RPMI8226 (cell line): ENCODE measurements at regions not wholly inside any gene's neighbourhood (a gene's known extent, or its start where the extent isn't known, plus 50 kb on each side); places are given as distances from the start of the nearest gene placed in this dataset.

Experiments used
- DNase-seq: peaks from one replicate; pipeline ENCODE4 v3.0.0-alpha.2; 2015

DNA sequence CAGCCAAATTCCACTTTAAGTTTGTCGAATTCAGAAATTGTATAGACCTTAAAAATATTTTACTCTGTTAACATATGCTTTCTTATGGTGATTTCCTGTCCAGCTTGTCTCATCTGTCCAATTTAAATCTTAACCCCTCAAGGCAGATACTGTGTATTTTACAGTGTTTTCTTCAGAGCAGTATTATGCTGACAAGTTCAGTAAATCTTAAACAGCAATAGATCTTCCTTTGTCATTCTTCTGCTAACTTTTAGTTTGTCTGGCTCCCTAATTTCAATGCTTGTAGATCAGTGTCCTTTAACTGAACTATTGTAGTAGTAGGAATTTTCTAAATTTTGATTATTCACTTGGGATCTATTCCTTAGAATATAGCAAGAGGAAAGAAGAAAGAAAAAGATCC lies 52.8 kb upstream of the MEIS1 start:
- no peak for DNase-seq

DNA sequence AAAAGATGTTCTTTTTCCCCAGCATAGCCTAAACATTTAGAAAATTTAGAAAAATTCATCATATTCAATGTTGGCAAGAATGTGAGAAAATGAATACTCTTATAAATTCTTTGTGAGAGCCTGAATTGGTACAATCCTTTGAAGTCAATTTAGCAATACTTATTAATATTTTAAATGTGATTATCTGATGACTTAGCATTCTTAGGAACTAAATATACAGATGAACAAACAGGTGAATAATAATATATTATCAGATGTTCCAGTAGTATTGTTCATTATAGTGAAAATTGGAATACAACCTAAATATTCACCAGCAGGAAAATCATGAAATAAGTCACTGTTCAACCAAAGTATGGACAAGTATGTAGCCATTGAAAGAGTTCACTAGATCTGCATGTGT lies 55.5 kb upstream of the MEIS1 start:
- DNase-seq = no peak

DNA sequence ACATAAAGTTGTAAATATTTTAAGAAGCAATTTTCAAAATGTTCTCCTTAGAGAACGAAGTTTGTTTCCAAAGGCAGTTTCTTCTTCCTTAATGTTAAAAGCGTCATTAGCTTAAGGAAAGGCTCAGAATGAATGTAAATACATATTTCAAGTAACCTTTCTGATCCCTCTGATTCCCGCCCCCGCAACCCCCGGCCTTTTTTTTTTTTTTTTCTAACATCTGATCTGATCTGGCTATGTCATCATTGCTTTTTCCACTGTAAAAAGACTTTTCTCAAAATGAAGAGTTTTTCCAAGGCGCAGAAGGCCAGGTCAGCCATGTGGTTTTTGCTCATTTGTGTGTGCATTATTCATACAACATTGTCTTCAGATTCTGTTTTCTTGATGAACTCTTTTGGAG lies 57.1 kb upstream of the MEIS1 start:
- no peak for DNase-seq

DNA sequence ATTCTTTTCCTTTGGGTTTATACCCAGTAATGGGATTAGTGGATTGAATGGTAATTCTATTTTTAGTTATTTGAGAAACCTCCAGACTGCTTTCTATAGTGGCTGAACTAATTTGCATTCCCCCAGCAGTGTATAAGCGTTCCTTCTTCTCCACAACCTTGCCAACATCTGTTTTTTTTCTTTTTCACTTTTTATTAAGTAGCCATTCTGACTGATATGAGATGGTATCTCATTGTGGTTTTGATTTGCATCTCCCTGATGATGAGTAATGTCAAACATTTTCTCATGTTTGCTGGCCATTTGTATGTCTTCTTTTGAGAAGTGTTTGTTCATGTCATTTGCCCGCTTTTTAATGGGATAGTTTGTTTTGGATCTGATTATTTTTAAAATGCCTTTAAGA lies 64.1 kb upstream of the MEIS1 start:
- no peak for DNase-seq

DNA sequence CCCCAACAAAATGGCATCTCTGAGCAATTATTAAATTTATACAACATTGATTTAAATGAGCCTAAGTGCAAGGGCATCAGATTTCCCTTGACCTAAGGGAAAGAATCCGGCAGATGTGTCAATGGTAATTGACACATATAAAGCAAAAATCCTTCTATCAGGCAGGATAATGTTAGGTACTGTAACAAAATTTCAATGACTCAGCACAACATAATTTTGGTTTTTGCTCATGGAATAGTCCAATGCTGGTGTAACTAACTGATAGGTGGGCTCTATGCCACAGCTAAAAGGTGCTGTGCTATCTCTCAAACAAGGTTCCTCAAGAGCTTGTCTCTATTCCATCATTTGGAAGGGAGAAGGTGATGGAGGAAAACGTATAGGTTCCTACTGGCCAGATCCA lies 68.3 kb upstream of the MEIS1 start:
- DNase-seq = no peak

DNA sequence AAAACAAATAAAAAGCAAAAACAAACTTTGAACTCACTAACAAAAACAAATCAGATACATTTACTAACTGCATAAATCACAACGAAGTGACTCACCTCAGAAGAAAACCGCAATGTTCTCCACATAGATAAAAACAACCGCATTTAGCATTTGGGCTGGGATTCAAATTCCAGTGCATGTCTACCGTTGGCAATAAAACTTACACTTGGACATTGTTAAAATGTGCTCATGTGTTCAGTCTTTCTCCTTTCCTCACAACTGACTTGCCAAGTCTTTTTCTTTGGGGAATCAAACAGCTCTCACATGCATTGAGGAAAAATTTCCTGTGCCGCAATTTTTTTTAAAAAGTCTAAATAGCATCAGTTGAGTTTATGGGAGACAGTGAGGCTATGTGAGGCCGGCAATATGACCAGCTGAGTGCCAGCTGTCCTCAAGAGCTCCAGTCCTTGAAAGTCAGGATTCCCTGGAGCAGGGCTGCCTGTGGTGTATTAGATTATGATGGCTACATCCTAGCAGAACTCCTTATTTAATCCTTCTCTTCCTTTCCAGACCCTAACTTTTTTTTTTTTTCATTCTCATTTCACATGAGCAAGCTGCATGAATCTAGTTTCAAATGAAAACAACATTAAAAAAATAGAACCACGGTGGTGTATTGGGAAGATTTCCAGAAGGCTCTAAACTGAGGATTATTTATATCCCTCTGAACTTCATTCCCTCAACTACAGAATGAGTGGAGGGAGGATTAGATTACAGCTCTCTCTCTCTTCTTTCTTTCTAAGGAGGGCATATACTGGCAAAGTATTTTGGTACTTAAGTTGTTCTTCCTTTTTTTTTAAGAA lies 70.2 kb upstream of the MEIS1 start:
- DNase-seq = no peak

DNA sequence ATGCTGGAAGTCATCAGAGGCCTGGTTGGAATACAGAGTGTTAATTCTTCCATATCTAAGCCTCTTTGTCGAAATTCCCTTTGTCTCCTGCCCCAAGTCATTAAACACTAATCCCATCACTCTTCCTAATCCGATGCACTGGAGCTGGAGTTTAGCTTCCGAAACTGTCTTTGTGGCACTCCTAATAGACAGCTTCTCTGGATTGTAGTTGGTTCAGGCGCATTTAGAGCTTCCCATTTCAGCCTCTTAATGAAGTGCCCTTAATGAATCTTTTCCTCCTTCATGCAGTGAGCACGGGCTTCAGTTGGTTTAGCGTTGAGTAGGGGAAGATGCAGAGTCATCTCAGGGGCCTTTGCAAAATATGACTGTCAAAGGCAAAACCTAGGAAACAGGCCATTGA lies 72.2 kb upstream of the MEIS1 start:
- DNase-seq = no peak

DNA sequence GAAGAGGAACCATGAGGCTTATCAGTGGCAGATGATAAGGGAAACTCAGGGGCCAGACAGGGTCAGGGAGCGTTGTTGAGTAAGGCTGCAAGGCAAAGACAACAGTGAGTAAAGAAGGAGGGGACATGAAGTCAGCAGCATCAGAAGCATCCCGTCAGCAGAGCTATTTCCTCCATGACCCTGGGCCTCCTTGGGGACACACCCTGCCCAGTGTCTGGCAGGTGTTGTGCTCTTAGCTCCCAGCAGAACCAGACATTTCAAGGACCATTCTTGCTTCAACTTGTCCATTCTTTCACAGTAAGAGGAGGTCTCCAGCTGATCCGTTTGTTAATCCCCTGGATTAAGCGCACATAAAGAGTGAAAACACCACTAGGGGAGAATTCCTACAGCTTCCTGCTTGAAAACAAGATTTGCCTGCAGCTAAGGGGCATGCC lies 88.7 kb upstream of the MEIS1 start:
- no peak for DNase-seq

DNA sequence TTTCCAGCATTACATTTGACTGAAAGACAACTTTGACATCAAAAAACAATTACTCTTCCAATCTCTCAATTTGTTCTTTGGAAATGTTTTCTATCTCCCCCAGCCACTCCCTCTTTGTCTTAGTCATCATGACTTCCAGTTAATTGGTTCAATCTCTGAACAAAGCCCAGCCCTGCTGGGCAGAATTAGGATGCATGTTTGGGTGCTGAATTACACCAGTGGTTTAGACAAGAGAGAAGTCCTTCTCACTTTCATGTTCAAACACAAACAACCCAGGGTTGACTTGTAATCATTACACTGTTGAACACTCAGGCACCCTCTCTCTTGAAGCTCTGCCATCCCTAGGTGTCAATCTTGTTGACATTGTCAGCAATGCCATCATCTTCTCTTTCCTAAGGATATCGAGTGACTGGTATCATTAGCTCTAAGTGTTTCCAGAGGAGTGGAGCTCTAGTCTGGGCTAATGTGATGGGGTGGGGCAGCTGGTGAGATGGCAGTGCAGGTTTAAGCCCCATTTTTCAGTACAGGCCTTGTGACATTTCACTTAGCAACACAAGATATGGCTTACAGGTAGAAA lies 90.8 kb upstream of the MEIS1 start:
- no peak for DNase-seq

DNA sequence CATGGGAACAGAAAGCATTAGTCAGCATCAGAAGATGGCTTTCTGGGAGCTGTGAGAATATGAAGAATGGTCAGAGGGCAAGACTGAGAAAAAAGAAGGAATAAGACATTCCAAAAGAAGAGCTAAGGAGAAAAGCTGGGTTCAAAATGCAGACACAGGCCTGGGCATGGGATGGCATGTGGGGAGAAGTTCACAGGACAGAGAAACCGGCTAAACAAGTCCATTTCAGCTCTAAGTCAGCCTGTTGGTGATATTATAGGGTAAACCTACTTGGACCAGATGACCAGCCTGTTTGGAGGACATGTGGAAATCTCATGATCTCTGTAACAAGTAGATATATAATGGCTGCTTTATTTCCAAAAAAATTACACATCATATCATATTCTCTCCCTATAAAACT lies 91.7 kb upstream of the MEIS1 start:
- no peak for DNase-seq

DNA sequence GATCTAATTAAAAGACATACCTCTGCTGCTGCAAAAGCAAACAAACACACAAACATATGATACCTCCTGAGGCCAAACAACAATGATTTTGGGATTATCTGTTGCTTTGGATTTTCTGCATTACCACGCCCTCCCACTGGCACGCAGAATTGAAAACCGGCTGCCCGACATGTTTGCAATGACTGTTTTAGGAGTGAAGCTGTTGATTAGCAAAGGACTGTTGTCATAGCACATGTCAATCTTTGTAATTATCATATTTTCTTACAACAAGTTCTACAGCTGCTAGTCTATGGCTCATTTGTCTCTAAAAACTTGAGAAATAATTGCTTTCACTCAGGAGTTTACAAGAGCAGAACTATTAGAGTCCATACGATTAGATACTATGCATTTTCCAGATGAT lies 94.4 kb upstream of the MEIS1 start:
- DNase-seq = no peak

DNA sequence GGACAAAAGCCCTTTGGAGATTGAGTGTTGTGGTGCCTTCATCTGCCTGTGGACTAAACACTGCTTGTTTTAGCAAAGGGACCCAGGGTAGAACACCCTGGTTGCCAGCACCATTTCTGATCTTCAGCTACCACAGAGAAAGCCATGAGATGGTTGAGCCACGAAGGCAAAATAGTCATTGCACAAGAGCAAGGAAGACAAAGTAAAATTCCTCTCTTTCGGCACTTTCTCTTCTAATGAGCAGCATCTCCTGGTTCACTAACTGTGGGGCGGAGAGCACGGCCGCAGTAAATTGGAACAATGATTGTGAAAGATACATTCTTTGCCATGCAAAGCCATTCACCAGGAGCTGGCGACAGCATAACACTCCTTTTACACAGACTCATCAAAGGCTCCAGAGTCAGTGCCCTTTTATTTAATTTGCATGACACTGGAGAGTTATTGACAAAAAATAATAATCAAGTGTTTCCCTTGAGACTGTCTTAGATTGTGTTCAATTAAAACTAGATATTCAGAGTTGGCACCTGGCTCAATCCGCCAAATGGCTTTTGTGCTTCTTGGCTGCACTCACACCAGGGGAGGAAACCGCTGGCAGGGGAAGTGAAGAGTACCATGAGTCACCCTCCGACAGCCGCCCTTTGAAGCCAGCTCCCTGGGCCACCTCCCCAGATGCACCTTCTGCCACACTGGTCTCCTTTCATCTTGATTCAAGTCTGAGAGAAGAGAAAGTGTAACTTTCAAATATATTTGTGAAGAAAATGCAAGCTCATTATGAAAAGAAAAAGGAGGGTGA lies 100.5 kb upstream of the MEIS1 start:
- peak; percentile 71 for DNase-seq

DNA sequence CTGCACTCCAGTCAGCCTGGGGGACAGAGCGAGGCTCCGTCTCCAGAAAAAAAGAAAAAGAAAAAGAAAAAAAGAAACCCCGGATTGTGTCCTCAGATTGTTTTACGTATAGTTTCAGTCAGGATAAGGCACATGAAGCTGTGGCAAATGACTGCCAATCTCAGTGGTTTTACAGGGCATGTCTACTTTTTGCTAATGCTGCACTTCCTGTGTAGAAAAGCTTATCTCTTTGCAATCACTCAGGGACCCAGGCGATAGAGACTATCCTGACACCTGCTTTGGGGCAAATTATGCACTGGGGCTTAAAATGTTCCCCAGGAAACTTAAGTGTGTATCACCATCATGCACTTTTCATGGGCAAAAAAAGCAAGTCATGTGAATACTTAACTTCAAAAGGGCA lies 103.7 kb upstream of the MEIS1 start:
- peak; percentile 36 for DNase-seq

DNA sequence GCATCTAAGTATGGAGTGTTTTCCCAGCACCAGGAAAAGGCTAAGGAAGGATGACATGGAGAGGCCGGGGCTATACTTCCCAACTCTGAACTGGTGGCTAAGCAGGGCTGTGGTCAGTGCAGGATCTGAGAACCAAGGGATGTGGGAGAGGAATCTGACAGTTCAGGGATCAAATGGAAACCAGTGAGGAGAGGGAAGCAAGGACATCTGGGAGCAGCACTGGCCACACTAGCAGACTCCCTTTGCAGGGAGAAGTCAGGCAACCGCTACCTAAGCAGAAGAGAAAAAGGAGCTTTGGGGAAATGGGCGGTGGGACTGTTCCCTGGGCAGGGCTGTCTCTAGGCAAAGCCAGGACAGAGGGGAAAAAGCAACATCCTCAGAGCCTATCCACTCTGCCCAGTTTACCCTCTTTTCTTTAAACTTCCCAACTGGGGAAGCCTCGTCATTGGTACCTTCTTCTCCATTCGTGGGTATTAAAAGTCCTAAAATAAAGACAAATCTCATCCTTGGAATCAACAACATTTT lies 105.8 kb upstream of the MEIS1 start:
- DNase-seq = no peak

DNA sequence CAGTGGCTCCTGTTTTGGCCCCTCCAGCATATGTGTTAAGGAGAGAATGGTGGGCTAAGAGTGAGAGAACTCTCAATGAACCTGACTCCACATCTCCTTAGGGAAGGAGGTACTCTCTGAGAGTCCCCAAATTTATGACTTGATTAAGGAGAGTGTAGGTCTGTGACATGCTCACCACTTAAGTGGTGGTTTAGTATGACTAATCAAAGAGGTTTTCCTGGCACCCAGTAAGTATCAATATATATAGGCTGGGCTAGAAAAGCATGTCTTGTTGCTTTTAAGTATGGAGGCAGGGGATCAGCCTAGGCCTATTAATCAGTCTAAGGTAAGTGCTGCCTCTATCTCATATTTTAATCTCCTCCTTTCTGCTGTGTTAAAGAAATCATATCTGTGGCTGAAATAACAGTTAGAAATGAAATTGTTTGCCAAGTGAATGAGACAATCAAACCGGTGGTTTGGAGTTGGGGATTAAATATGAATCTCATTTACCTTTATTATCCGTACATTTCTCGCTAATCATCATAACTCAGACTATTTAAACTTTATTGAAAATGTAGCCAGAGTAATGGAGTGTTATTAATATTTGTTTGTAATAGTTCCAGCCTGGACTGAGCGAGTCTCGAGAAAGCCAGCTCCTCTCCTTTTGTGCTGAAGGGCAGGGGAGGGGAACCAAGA lies 107.7 kb upstream of the MEIS1 start:
- DNase-seq = no peak

DNA sequence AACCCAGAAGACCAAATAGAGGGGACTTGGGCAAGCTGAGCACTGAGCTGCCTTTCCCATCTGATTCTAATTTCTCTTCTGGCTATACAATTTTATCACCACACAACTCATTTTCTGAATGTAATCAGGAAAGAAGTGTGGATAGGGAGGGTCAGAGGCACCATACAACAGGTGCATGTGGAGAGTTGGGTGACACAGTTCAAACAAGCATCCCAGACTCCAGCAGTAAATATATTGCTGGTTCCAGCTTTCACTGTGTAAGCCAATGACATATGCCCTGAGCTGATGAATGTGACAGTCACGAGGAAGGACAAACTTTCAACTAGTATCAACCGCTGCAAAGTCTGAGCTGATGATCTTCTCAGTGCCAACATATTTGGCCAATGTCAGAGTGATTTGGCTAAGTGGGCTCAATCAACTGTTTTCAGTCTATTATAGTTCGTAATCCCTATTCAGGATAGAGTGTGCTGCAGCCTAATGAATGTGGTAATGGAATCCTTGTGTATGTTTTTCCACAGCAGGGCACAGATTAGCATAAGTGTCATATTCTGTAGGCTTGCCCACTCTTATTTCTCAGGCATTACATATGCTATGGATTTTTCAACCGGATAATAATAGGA lies 109.9 kb upstream of the MEIS1 start:
- no peak for DNase-seq

DNA sequence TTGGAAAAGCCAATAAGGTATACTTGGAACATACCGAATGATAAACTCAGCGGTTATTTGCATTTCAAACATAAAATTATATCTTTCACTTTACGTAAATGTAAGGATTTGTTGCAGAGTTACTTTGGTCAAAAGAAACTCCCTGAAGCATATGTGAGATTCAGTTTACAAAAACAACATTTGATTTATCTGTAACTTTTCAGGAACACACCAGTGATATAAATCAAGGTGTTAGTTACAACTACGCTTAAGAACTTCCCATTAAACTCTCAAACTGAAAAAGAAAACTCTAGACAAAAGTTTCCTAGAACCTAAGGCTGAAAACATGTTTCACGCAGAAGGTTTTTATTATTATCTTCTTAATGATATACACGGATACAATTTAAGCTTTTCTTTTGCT lies 110.6 kb upstream of the MEIS1 start:
- DNase-seq = no peak

DNA sequence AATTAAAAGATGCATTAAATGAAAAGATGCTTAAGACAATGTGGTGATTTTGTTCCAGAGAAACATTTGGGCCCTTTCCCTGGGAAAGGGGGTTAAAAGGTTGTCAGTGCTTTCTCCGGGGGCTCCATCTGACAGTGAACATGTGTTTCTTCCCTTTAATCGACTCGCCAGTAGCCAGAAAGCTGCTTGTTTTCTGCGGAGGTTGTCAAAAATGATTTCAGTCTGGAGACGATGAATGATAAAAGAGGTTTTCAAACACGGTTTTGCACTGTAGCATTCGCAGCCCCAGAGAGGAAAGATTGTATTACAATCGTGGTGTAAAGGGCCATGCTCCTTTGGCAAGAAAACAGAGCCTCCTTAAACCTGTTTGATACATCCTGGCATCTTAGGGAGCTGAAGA lies 111.5 kb upstream of the MEIS1 start:
- no peak for DNase-seq

DNA sequence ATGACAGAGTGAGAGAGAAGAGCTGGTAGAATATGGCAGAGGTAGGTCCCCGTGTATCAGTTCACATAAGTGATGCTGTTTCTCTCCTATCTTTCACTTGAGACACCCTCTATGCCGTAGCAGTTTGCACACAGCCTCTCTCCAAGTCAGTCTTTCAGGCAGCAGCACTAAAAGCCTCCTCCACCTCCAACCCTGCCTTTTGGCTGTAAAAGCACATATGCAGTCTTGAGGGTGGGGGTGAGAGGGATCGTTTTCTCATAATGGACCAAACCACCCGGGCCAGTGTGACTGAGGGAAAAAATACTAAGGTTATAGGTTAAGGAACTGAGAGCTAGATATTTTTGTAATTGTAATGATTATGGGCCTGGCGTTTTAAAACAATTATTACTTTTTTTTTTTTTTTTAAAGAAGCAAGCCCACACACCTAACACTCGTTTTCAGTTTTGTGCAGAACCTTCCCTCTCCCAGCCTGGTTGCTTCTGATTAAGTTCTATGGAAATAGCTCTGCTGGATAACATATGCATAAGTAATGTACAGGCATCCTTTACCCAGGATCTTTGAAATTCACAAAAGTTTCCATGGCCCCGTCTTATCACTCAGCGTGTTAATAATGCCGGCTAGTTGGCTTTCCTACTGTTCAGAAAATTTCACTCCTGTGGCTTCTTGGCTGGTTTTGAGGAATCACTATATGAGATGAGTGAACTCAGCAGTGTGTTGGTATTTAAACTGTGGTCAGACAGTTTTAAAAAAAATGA lies 112.2 kb upstream of the MEIS1 start:
- no peak for DNase-seq

DNA sequence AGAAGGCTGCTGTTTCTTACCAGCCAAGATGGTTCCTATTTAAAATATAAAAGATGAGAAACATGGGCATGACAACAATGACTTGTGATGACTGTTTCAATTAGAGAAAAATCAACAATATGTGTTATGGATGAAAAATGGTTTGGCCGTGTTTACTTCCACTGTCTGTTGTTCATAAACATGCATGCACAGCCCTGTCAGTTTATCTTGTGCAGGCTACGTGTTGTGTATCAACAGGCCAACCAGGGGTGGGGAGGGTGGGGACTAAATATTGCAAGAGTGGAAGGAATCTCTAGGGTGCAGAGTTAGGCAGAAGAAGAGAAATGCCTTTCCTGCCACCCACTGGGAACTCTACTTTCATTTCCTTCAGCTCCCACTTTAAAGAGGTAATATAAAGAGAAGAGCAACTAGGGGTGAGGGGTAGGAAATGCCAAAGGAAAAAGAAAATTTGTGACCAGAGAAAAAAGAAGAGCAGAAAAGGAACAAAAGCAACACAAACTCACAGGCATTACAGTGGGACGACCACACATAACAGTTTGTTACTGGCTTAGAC lies 116.8 kb upstream of the MEIS1 start:
- no peak for DNase-seq

DNA sequence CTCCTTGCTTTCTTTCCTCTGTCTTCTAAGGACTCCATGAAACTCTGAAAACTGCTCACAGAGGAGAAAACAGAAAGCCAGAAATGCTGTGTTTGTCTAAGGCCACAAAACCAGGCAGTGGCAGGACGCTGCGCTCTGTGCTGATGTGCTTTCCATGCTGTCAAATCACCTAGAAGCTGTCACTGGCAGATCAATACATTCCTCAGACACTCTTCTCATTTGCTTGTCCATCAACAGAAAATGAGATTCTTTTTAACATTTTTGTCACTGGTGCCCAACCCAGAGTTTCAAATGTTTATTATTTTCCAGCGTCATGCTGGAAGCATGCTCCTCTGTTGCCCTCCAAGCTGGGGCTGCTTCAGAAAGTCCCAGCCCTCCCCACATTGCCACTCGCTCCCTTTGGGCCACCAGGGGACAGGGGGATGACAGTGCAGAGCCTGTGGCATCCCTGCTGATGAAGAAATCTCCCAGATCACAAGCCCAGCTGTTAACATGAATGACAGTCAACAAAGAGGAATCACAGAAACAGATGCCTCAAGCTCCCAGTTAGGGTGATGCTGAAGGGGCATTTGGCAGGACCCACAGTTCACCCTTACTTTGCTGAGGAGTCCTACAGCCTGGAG lies 117.5 kb upstream of the MEIS1 start:
- no peak for DNase-seq
